Astrocyte of the cerebellum (primary cell): ENCODE measurements at regions not wholly inside any gene's neighbourhood (a gene's known extent, or its start where the extent isn't known, plus 50 kb on each side); places are given as distances from the start of the nearest gene placed in this dataset.

Experiments
- DNase-seq: peaks from one replicate; pipeline ENCODE4 v3.0.0-alpha.2; 2011; ENCODE audit warnings: low read depth
- H3K4me3 ChIP-seq: 2 replicates; pipeline ENCODE4 v1.5.1; 2011; ENCODE audit warnings: mild to moderate bottlenecking, low read depth, low read length, moderate library complexity
- CTCF ChIP-seq: IDR thresholded peaks from 2 replicates; pipeline ENCODE4 v1.5.1; 2012; ENCODE audit warnings: low read length, low read depth, moderate library complexity, mild to moderate bottlenecking; ENCODE audit errors: missing control alignments
- in situ Hi-C: cut with HindIII; loops from 2 replicates; pipeline ENCODE4 v1.10.0; 2017; ENCODE audit warnings: low sequenced_read_pairs

DNA sequence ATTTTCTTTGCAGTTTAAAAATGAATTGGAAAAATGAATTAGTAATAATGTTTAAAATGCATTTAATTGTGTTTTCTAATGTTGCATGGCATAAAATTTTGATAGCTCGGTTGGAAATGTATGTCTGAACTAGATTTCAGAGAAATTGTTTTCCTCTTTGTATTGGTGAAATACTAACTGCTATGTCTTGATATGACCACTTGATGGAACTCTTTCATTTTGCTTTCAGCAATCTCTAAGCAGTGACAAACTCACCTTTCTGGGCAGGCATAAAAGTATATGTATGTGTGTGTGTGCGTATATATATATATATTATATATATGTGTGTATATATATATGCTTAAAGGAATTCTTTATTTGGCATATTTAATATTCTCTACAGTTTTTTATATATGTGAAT is 239.3 kb upstream of the ZNF717 start:
- no peak for DNase-seq
- TF ChIP-seq CTCF: peak; percentile 53
- in situ Hi-C loops: no loop called here
- no peak overlapping the region for H3K4me3 ChIP-seq

- no peak for DNase-seq
- no peak for TF ChIP-seq CTCF
Measured at GRCh38 chr3:76025561-76025960, 240.2 kb upstream of the ZNF717 start.

DNA sequence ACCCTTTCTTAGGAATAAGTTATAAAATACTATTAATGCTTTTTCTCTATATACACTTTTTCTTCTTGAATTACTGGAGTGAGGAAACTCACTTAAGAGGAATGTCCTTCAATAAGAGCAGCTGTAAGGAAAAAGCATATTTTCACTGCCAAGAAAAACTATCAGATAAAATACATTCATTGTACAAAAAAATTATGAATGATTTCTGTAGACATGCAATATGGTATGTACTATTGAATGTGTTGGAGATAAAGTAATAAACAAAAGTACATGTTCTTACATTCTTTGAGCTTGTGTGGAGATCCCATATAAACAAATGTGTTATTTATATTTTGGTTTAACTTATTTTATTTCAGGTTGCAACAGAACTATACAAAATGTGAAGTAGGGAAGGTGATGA is 241.0 kb upstream of the ZNF717 start:
- no peak for TF ChIP-seq CTCF
- DNase-seq: no peak
- in situ Hi-C loops: no loop called here
- H3K4me3 ChIP-seq: no peak overlapping the region

More at GRCh38 chr3:76025561-76025960, 240.2 kb upstream of the ZNF717 start:
- H3K4me3 ChIP-seq: no peak overlapping the region
- in situ Hi-C loops: no loop called here

DNA sequence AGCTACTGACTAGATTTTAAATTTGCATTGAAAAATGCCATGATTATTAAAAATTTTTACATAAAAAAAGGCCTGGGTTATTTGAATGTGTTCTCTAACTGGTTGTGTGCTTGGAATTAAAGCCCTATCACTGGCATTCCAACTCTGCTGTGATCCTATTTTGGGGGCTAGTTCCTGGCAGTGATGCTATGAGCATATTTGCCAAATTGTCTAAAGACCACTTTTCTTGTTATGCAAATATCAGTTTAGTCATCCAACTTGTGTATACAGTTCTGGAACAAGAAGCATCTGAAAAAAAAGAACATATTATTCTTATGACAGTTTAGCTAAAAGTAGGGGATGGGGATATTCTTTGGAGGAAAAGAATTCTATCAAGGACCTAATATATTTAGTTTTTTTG is 243.4 kb upstream of the ZNF717 start:
- in situ Hi-C loops: no loop called here
- DNase-seq: peak; percentile 38
- H3K4me3 ChIP-seq: no peak overlapping the region
- no peak for TF ChIP-seq CTCF

DNA sequence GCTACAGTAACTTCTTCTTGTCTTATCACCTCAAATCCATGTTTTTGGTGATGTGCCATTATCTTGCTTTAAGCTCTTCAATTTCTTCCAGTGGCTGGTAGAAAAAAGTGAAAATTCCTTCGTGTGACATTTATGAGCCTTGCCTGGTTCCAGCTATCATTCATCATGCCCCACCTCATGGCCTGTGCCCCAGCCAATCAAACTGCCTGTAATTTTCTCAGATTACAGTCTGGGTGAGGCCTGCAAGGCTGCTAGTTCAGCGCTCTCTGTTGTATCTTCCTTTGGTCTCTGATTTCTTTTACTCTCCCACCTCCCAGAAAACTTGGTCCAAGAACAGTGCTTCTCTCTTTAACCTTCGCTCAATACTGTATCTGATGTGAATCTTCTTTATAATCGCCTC is 249.3 kb upstream of the ZNF717 start:
- no peak for DNase-seq

GRCh38 chr3:76035117-76035516 is 249.8 kb upstream of the ZNF717 start:
- no peak for TF ChIP-seq CTCF
- in situ Hi-C loops: no loop called here
- DNase-seq: no peak
- no peak overlapping the region for H3K4me3 ChIP-seq

More for the DNA sequence above, 249.3 kb upstream of the ZNF717 start:
- no peak overlapping the region for H3K4me3 ChIP-seq
- in situ Hi-C loops: no loop called here
- TF ChIP-seq CTCF: no peak

GRCh38 chr3:76038949-76039348 is 253.6 kb upstream of the ZNF717 start:
- in situ Hi-C loops: no loop called here
- H3K4me3 ChIP-seq: no peak overlapping the region
- no peak for TF ChIP-seq CTCF
- no peak for DNase-seq
